GM21723 (cell line): ENCODE measurements at regions not wholly inside any gene's neighbourhood (a gene's known extent, or its start where the extent isn't known, plus 50 kb on each side); places are given as distances from the start of the nearest gene placed in this dataset.

Source experiments
- ATAC-seq: cut with Tn5 transposase; IDR thresholded peaks from one replicate; pipeline ENCODE4 v1.9.1; 2021; ENCODE audit warnings: mild to moderate bottlenecking, moderate library complexity; ENCODE audit not compliant: unreplicated experiment

GRCh38 chr2:226017537-226017936, 618.0 kb downstream of the NYAP2 start:
- ATAC-seq = no peak

DNA sequence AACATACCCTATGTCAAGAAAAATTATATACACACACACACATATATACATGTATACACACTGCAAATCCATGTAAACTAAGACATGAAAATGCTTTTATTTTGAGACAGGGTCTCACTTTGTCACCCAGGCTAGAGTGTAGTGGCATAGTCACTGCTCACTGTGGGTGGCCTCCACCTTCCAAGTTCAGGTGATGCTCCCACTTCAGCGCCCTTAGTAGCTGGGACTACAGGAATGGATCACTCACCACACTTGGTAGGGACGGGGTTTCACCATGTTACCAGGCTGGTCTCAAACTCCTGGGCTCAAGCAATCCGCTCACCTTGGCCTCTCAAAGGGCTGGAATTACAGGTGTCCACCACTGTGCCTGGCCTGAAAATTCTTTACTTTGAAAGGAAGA, 617.6 kb downstream of the NYAP2 start:
- ATAC-seq = no peak

- no peak for ATAC-seq
Observed at GRCh38 chr2:226011716-226012450, 612.4 kb downstream of the NYAP2 start.

- no peak for ATAC-seq
Observed at GRCh38 chr2:226002438-226002837, 602.9 kb downstream of the NYAP2 start.

DNA sequence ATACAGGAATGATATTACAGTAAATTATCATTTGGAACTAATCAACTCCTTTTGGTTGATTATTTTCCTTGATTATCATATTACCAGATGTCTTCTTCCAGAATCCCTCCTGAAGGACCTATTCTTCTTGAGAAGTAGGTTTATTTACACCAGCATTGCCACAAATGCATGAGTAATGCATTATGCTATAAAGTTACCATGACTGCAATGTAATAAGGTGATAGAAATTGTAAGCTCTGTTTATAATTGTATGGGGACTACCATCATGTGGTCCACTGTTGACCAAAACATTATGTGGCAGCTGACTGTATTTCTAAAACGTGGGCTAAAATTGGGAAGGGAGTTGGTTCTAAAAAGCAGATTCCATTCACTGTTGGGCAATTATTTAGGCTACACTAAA, 602.2 kb downstream of the NYAP2 start:
- no peak for ATAC-seq

DNA sequence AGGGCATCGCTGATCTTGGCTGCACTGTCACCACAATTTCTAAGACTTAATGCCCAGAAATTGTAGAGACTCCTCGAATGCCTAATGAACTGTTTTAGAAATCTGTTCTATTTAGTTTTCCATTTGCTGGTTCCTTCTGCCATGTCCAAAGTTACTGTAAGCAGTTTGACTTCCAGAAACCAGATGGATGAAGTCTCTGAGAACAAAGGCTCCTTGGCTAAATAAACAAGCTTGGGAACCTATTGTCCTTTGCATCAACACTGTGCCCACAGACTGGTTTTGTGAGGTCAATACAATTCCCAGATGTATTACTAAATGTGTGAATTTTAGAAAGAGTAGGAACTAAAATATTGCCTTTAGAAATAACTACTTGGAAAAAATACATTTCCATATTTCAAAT, 600.2 kb downstream of the NYAP2 start:
- no peak for ATAC-seq

GRCh38 chr2:225998653-225999052, 599.1 kb downstream of the NYAP2 start:
- no peak for ATAC-seq

- ATAC-seq = no peak
Observed at GRCh38 chr2:225998116-225998515, 598.6 kb downstream of the NYAP2 start.

- ATAC-seq = no peak
Observed at GRCh38 chr2:225996462-225996828, 596.9 kb downstream of the NYAP2 start.

GRCh38 chr2:225995796-225996461, 596.4 kb downstream of the NYAP2 start:
- no peak for ATAC-seq

- no peak for ATAC-seq
Observed at GRCh38 chr2:225994748-225995405, 595.4 kb downstream of the NYAP2 start.

DNA sequence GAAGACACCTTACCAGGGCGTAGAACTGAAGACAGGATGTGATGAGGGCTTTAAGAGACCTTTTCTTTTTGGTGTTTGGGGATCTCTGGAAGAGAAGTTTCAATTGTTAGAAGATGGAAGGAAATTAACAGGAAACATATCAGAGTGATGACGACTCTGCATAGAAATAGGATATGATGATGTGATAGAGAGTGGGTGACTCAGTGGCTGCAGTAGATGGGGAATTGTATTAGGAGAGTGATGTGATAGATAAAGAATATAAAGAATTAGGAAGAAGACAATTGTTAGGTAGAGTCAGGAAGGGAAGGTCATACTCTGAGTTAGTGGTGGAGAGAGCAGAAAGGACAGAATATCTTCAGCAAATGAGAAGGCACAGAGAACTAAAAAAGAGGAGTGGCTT, 593.9 kb downstream of the NYAP2 start:
- ATAC-seq = no peak

DNA sequence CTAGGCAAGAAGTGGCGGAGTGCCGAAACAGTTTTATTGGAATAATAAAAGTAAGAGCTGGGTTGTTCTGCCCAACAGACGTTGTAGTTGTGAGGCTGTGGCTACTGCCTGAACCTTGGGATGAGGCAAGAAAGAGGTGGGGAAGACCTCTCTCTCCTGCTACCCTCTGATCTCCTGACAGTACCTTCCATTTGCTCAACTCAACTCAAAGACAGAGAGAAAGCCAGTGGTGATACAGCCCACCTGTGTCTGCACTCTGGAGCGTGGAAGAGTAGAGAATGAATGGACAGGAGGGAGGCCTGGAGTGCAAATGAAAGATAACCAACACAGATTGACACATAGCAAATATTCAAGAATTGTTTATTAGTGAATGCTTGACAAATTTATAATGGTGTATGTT, 590.3 kb downstream of the NYAP2 start:
- ATAC-seq = no peak

GRCh38 chr2:225980372-225980771, 580.9 kb downstream of the NYAP2 start:
- ATAC-seq = no peak

DNA sequence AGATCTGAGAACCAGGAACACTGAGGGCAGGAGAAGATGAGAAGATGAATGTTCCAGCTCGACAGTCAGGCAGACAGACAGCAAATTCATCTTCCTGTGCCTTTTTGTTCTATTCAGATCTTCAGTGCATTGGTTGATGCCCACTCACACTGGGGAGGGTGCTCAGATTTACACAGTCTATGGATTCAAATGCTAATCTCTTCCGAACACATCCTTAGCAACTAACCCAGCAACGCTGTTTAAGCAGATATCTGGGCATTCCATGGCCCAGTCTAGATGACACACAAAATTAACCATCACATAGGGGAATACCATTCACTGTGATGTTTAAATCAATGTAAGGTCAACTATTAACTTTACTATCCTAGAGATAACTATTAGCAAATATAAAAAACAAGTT, 571.9 kb downstream of the NYAP2 start:
- ATAC-seq = no peak

- ATAC-seq = no peak
Observed at GRCh38 chr2:225948903-225949302, 549.4 kb downstream of the NYAP2 start.

DNA sequence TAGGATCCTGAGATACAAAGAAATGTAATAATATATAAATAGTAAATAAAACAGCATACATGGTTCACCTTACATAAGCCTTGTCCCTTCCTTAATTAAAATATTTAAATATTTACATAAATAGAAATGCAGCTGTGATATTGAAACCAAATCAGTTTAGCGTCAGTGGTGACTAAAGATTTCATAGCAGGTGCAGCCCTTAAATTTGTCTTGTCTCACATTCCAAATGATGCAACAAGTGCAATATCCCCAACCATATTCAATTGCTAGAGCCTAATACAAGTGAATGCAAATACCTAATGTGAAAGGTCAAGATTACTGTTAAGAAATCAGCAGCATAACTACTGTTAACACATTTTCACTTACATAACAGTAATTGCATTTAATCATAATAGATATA, 539.5 kb downstream of the NYAP2 start:
- no peak for ATAC-seq

DNA sequence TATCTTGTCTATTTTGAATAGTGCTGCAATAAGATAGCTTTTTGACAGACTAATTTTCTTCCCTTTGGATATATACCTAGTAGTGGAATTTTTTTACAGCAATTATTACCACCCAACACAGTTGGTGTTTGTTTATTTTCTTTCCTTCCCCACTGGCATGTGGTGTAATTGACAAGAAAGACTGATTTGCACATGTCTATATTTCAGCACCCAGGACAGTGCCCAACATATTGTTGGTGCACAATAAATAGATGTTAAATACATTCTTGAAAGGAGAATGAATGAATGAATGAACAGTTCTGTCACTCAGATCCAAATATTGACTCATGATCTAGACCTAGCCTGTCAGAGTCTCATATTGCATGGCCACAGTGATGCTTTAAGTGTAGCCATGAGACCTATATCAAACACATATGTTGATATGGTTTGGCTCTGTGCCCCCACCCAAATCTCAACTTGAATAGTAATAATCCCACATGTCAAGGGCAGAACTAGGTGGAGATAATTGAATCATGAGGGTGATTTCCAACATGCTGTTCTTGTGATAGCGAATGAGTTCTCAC, 538.2 kb downstream of the NYAP2 start:
- no peak for ATAC-seq

DNA sequence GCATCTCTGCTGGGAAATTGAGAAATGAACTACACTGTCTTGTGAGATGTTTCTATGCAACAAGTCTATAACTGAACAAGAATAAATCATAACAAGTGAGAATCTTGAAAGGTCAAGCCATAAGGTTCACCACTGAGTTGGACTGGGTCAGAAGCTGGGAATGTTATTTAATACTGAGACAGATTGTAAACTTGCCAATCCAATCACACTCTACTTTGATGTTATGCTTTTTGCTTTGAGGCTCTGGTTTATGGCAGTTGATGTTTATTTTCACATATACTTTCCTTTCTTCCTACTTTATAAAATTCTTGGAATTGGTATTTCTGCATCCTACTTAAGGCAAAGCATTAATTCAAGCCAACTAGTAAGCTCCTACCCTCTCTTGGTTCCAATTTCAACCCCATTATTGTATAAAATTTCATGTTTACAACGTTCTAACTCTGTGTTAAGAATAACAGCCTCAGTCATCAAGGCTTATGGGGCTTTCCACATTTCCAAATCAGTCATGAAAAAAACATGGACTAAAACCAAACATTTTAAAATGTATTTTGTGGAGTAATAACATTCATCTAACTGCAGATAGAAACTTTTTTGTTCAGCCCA, 533.4 kb downstream of the NYAP2 start:
- no peak for ATAC-seq

GRCh38 chr2:225930687-225931086, 531.2 kb downstream of the NYAP2 start:
- no peak for ATAC-seq

- no peak for ATAC-seq
Observed at GRCh38 chr2:225920621-225921220, 521.2 kb downstream of the NYAP2 start.
